ENCODE measurements at regions not wholly inside any gene's neighbourhood (a gene's known extent, or its start where the extent isn't known, plus 50 kb on each side); places are given as distances from the start of the nearest gene placed in this dataset.

DNA sequence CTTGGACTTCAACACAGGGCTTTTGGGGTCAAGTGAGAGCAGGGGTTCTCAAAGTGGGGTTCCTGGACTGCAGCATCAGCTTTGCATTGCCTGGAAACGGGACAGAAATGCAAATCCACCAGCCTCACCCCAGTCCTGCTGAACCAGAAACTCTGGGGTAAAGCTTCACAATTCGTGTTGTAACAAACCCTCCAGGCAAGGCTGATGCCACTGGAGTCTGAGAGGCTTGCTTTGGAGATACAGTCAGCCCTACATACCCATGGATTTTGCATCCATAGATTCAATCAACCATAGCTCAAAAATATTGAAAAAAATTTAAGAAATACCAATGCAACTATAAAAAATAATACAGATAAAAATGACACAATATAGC lies 160.4 kb upstream of the ECI2 start:
- H3K4me1 ChIP-seq (ENCODE audit: insufficient read depth, low read length) = peaks cover 13% of the 10 kb centered on the region
- no peak overlapping the region for H3K9ac ChIP-seq (ENCODE audit: low read depth, low read length)
- H3K36me3 ChIP-seq (ENCODE audit: insufficient read depth, low read length) = no peaks in the 10 kb centered on the region
- 0 out of 2 replicates have a peak, but pooled peaks cover 4% of the 10 kb centered on the region for H3K9me3 ChIP-seq (ENCODE audit: control insufficient read depth, insufficient read depth, low read length)

DNA sequence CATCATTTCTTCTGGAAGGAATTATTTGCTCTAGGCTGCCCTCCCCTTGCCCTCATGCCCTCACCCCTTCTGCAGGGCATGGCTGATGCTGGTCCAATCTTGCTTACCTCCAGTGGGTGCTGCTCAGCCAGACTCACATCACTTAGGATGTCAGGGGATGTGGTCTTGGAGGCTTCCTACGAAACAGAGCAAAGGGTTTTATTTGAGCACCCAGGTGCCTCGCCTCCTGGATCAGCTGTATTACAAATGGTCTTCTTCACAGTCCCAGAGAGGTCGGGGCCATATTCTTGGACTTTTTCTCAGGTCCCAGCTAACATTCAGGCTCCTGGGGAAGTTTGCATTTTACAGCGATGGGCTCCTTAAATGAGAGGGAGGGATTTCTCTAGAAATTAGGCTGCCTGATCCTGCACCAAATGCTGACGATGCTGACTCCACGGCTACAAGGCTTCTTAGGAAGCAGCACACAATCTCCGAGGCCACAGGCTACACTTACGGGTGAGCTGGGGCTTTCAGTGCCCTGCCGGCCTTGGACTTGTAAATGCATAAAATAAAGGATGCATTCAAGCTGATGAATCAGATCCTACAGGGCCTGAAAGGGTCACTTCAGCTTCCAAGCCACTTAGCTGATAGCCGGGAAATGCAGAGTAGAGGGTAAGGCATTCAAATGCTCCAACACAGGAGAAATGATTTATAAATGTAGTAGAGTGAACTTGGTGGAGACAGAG lies 159.8 kb upstream of the ECI2 start:
- H3K36me3 ChIP-seq (ENCODE audit: insufficient read depth, low read length) = no peaks in the 10 kb centered on the region
- H3K9me3 ChIP-seq (ENCODE audit: control insufficient read depth, insufficient read depth, low read length) = 0 out of 2 replicates have a peak, but pooled peaks cover 4% of the 10 kb centered on the region
- peaks cover 13% of the 10 kb centered on the region for H3K4me1 ChIP-seq (ENCODE audit: insufficient read depth, low read length)
- H3K9ac ChIP-seq (ENCODE audit: low read depth, low read length) = no peak overlapping the region

- Histone ChIP-seq H3K4me1 (ENCODE audit: insufficient read depth, low read length) (peaks cover 13% of the 10 kb centered on the region), H3K9me3 (ENCODE audit: control insufficient read depth, insufficient read depth, low read length) (0 out of 2 replicates have a peak, but pooled peaks cover 4% of the 10 kb centered on the region), H3K36me3 (ENCODE audit: insufficient read depth, low read length) (no peaks in the 10 kb centered on the region), H3K9ac (ENCODE audit: low read depth, low read length) (no peak overlapping the region)
Observed at GRCh38 chr6:4294636-4295035, 159.3 kb upstream of the ECI2 start.

- H3K4me1 ChIP-seq (ENCODE audit: insufficient read depth, low read length) = peaks cover 13% of the 10 kb centered on the region
- H3K9me3 ChIP-seq (ENCODE audit: control insufficient read depth, insufficient read depth, low read length) = no peaks in the 10 kb centered on the region
- H3K36me3 ChIP-seq (ENCODE audit: insufficient read depth, low read length) = no peaks in the 10 kb centered on the region
Observed at GRCh38 chr6:4291453-4292403, 156.4 kb upstream of the ECI2 start.

GRCh38 chr6:4289770-4290320 lies 154.5 kb upstream of the ECI2 start:
- Histone ChIP-seq H3K9me3 (ENCODE audit: control insufficient read depth, insufficient read depth, low read length) (no peaks in the 10 kb centered on the region), H3K4me1 (ENCODE audit: insufficient read depth, low read length) (peaks cover 10% of the 10 kb centered on the region), H3K36me3 (ENCODE audit: insufficient read depth, low read length) (no peaks in the 10 kb centered on the region), H3K9ac (ENCODE audit: low read depth, low read length) (no peak overlapping the region)

More at GRCh38 chr6:4291453-4292403, 156.4 kb upstream of the ECI2 start:
- no peak overlapping the region for H3K9ac ChIP-seq (ENCODE audit: low read depth, low read length)

- Histone ChIP-seq H3K9me3 (ENCODE audit: control insufficient read depth, insufficient read depth, low read length) (no peaks in the 10 kb centered on the region), H3K36me3 (ENCODE audit: insufficient read depth, low read length) (no peaks in the 10 kb centered on the region), H3K4me1 (ENCODE audit: insufficient read depth, low read length) (peaks cover 10% of the 10 kb centered on the region), H3K9ac (ENCODE audit: low read depth, low read length) (no peak overlapping the region)
Observed at GRCh38 chr6:4287811-4288244, 152.5 kb upstream of the ECI2 start.

DNA sequence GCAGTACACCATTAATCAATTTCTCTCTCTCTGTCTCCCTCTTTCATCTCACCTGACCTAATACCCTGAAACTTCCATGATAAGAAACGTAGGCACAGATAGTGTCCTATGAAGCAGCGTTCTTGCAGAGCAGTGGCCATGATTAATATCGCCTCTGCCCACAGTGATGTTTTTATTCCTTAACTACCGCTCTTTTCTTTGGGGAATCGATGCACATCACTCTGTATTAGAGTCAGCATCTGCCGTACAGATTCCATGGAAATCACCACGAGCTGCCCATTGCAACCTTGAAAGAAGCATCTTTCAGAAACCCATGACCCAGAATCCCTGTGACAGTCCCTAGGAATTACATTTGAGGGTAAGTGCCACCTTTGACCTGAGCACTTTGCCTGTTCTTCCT lies 152.0 kb upstream of the ECI2 start:
- H3K9me3 ChIP-seq (ENCODE audit: control insufficient read depth, insufficient read depth, low read length) = no peaks in the 10 kb centered on the region
- H3K36me3 ChIP-seq (ENCODE audit: insufficient read depth, low read length) = no peaks in the 10 kb centered on the region

DNA sequence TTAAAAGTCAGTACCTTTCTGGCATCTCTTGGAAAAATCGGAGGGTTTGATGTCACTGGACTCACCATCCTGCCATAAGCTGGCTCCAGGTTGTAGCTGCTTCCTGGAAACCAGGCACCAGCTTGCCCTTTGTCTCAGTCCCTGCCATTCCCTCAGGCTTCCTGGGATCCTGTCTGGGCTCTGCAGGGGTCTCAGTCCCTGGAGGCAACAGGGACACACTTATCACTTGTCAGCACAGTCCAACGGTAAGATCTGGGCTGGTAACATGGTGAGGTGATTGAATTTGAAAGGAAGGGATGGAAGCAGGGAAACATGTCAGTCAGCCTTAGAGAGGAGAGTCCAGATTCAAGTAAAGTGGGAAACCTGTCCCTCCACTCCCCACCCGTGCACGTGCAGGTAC lies 147.6 kb upstream of the ECI2 start:
- Histone ChIP-seq H3K9ac (ENCODE audit: low read depth, low read length) (no peak overlapping the region), H3K4me1 (ENCODE audit: insufficient read depth, low read length) (no peaks in the 10 kb centered on the region), H3K36me3 (ENCODE audit: insufficient read depth, low read length) (no peaks in the 10 kb centered on the region), H3K9me3 (ENCODE audit: control insufficient read depth, insufficient read depth, low read length) (no peaks in the 10 kb centered on the region)

More for the DNA sequence above, 152.0 kb upstream of the ECI2 start:
- Histone ChIP-seq H3K4me1 (ENCODE audit: insufficient read depth, low read length) (peaks cover 8% of the 10 kb centered on the region), H3K9ac (ENCODE audit: low read depth, low read length) (no peak overlapping the region)

GRCh38 chr6:4281341-4282293 lies 146.2 kb upstream of the ECI2 start:
- Histone ChIP-seq H3K9me3 (ENCODE audit: control insufficient read depth, insufficient read depth, low read length) (no peaks in the 10 kb centered on the region), H3K4me1 (ENCODE audit: insufficient read depth, low read length) (no peaks in the 10 kb centered on the region), H3K9ac (ENCODE audit: low read depth, low read length) (peak overlapping the region; percentile 35; the same call in 1 of the 2 replicates), H3K36me3 (ENCODE audit: insufficient read depth, low read length) (no peaks in the 10 kb centered on the region)

GRCh38 chr6:4280707-4281106 lies 145.3 kb upstream of the ECI2 start:
- Histone ChIP-seq H3K9me3 (ENCODE audit: control insufficient read depth, insufficient read depth, low read length) (no peaks in the 10 kb centered on the region), H3K4me1 (ENCODE audit: insufficient read depth, low read length) (no peaks in the 10 kb centered on the region), H3K9ac (ENCODE audit: low read depth, low read length) (no peak overlapping the region)

DNA sequence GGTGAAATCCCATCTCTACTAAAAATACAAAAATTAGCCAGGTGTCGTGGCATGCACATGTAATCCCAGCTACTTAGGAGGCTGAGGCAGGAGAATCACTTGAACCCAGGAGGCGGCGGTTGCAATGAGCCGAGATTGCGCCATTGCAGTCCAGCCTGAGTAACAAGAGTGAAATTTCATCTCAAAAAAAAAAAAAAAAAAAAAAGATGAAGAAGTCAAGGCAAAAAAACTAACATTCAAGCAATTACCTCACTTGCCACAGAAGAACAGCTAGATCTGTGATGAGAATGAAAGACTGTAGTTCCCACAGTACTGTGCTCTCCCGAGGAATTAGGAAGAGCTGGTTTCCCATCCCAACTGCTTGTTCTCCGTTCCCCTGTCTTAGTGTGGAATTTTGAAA lies 144.7 kb upstream of the ECI2 start:
- H3K4me1 ChIP-seq (ENCODE audit: insufficient read depth, low read length) = no peaks in the 10 kb centered on the region
- no peaks in the 10 kb centered on the region for H3K9me3 ChIP-seq (ENCODE audit: control insufficient read depth, insufficient read depth, low read length)
- no peak overlapping the region for H3K9ac ChIP-seq (ENCODE audit: low read depth, low read length)
- no peaks in the 10 kb centered on the region for H3K36me3 ChIP-seq (ENCODE audit: insufficient read depth, low read length)

More at GRCh38 chr6:4280707-4281106, 145.3 kb upstream of the ECI2 start:
- H3K36me3 ChIP-seq (ENCODE audit: insufficient read depth, low read length) = no peaks in the 10 kb centered on the region

DNA sequence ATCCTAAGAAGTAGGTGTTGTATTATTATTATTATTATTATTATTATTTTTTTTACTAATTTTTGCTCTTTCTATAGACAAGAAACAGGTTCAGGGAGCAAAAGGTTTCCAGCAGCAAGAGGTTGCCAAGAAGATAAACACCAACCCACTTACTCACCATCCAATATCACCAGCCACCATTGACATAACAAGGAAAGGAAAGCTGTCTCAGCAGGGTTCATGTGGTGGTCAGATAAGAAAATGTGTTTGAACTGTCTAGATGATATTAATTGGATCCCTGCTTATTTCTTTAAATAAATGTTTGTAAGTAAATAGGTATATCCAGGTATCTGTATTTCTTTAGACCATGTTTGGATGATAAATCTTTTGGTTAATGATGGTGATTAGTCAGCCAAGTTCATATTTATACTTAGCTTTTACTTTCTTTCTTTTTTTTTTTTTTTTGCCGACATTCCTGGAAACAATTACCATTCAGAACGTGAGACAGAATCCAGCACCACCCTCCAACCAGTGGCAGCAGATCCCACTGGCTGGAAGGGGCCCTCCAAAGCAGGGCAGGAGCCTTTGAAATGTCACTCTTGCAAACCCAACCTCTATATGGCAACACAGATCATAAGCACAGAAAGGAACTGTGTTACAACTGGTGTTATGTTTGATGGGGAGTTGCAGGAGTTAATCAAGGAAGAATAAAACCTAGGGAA lies 139.2 kb upstream of the ECI2 start:
- Histone ChIP-seq H3K4me1 (ENCODE audit: insufficient read depth, low read length) (no peaks in the 10 kb centered on the region), H3K36me3 (ENCODE audit: insufficient read depth, low read length) (no peaks in the 10 kb centered on the region), H3K9ac (ENCODE audit: low read depth, low read length) (no peak overlapping the region), H3K9me3 (ENCODE audit: control insufficient read depth, insufficient read depth, low read length) (no peaks in the 10 kb centered on the region)

GRCh38 chr6:4272996-4273395 lies 137.6 kb upstream of the ECI2 start:
- H3K4me1 ChIP-seq (ENCODE audit: insufficient read depth, low read length) = no peaks in the 10 kb centered on the region
- H3K9ac ChIP-seq (ENCODE audit: low read depth, low read length) = no peak overlapping the region
- no peaks in the 10 kb centered on the region for H3K9me3 ChIP-seq (ENCODE audit: control insufficient read depth, insufficient read depth, low read length)
- no peaks in the 10 kb centered on the region for H3K36me3 ChIP-seq (ENCODE audit: insufficient read depth, low read length)

Data from ES-I3 (cell line).